HG03025 (cell line): ENCODE measurements at regions not wholly inside any gene's neighbourhood (a gene's known extent, or its start where the extent isn't known, plus 50 kb on each side); places are given as distances from the start of the nearest gene placed in this dataset.

Source experiments
- ATAC-seq: cut with Tn5 transposase; IDR thresholded peaks from one replicate; pipeline ENCODE4 v1.9.1; 2021; ENCODE audit warnings: mild to moderate bottlenecking, moderate library complexity; ENCODE audit not compliant: unreplicated experiment, low FRiP score

GRCh38 chr4:164438321-164438720 is 315.6 kb upstream of the SMIM31 start:
- no peak for ATAC-seq

- no peak for ATAC-seq
Observed at GRCh38 chr4:164439037-164439436, 314.9 kb upstream of the SMIM31 start.

DNA sequence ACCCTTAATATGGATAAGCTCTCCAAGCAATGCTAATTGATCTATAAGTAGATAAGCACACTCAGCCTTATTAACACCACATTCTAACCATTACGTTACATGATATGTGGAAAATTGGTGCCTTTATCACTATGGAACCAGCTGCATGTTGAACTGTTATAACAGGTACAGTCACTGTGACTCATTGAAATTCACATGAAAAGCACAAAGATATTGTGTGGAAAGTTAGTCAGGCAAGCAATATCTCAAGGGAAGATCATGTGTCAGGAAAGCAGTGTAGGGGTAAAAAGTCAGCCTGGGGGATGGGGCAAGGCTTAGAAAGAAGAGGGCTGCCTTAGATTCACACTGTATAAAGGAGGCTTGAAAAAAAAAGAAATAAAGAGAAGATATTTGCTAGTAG is 313.7 kb upstream of the SMIM31 start:
- ATAC-seq: no peak

GRCh38 chr4:164441109-164441508 is 312.8 kb upstream of the SMIM31 start:
- no peak for ATAC-seq

DNA sequence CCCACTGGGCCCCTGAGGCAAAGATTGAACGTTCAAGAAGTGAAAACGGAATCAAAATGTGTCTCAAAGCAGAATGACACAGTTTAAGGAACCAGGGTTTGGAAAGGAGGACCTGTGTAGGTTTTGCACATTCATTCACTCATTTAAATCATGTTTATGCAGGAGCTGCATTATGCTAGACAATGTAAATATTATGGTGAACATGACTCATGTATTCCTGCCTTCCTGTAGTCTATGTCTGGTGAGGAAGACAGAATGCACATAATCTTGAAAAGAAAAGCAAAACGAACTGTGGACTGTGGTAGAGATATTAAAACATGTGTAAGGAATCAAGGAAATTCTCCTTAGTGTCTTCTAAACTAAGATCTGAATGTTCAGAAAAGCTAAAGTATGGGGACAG is 311.8 kb upstream of the SMIM31 start:
- ATAC-seq: no peak

GRCh38 chr4:164446516-164446915 is 307.4 kb upstream of the SMIM31 start:
- ATAC-seq: no peak

DNA sequence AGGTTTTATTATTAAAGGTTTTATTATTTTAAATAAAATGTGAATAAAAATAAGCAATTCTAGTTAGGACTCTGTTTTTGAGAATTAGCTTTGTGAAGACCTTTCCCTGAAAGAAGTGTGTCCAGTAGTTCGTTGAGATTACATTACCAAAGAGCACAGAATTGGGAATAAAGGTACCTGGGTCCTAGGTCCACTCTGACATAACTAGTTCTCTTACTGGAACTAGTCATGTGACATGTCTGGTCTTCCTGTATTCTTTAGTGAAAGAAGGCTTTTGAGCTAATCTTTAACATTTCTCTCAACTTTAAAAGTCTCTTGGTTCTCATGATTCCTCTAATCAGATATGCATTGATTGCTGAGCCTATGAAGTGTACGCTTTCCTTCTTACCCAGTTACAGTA is 292.0 kb upstream of the SMIM31 start:
- ATAC-seq: no peak

DNA sequence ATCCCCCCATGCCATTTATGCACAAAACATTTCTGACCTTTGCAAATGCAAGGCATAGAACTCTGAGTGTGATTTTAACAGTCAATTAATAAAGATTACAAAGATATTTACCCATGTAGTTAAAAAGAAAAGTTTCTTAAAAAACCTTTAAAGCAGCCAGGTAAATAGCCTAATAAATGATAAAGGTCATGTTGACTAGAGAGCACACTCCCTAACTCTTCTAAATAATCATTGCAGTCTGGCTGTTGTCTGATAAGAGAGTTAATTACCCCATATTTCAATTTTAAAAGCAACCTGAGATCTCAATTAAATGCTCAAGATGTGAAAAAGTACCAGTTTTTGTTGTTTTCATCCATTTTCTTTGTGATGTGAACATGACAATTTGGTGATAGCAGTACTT is 291.5 kb upstream of the SMIM31 start:
- no peak for ATAC-seq

DNA sequence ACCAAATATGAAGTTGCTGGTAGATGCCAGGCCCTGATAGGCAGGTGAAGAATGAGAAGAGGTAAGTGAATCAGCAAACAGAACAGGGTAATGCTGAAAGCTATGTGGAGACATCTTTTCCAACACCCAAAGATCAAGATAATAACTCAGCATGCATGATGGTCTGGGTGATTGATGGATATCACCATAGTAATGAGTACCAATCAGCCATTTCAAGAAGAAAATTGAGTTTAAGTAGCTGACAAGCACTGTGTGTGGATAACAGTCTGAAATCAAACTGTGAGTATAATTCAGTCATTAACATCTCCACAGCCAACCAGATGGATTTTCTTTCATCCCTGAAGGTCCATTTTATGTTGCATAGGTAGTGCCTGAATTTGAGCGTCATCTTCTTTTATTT is 289.6 kb upstream of the SMIM31 start:
- ATAC-seq: no peak

DNA sequence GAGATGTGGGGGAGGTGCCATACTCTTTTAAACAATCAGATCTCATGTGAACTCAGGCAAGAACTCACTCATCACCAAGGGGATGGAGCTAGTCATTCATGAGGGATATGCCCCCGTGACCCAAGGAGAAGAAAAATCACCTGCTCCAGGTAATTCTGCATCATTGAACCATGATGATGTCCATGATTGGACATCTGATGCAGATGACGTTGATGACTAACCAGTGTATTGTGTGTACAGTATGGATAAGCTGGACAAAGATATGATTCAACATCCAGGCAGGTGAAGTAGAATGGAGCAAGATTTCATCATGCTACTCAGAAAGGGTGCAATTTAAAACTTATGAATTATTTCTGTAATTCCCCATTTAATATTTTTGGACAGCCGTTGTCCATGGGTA is 286.4 kb upstream of the SMIM31 start:
- ATAC-seq: no peak

GRCh38 chr4:164481306-164482091 is 272.4 kb upstream of the SMIM31 start:
- no peak for ATAC-seq

- no peak for ATAC-seq
Observed at GRCh38 chr4:164482092-164482404, 271.9 kb upstream of the SMIM31 start.

DNA sequence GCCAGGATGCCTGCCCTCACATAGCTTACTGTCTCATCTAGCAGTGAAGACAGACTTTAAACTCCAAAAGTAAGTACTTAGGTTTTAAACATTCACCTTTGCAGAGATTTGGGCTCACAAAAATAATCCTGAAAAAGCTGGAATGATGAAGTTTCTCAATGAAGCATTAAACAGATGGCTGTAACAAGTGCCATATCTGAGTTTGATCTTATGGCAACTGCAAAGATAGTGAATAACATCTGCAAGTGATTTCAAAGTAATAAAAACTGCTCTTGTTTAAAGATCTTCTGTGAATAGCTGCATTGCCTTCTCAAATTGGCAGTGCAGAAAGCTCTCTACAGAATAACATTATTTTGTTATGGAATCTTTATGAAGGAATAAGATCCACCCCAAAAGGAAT is 271.2 kb upstream of the SMIM31 start:
- no peak for ATAC-seq

DNA sequence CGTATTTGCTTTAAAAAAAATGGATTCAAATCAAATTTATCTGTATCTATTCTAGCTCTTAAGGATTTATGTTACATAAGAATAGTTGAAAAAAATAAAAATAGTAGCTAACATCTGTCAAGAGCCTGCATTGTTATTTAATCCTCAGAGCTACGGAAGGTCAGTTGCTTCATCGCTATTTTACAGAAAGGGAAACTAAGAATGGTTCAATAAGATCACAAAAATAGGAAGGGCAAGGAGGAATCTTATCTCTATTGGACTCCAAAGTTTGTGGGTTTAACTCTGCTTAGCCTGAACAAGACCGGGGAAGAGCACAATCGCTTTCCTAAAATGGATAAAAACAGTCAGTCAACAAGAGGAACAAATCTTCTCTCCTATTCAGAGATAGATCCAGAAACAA is 270.2 kb upstream of the SMIM31 start:
- no peak for ATAC-seq

GRCh38 chr4:164484551-164484950 is 269.4 kb upstream of the SMIM31 start:
- ATAC-seq: no peak

DNA sequence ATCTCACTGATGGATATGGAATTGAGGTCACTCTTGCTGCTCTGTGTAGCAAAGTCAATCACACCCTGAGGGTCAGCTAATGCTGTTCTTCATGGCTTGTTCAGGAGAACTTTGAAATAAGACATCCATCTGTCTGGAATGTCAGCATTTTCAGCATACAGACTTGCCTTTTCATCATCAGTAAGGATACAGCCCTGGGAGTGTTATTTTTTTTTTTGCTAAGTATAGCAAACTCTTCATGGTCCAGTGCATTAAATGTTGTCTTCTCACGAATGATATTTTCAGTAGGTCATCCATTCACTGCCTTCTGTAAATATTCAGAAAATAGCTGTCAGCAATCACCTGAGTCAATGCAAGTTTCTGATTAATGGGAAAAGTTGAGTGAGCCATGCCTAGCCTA is 268.8 kb upstream of the SMIM31 start:
- no peak for ATAC-seq

- ATAC-seq: no peak
Observed at GRCh38 chr4:164488114-164488513, 265.8 kb upstream of the SMIM31 start.

GRCh38 chr4:164501074-164501473 is 252.9 kb upstream of the SMIM31 start:
- ATAC-seq: no peak

- ATAC-seq: no peak
Observed at GRCh38 chr4:164503874-164504273, 250.1 kb upstream of the SMIM31 start.

- ATAC-seq: no peak
Observed at GRCh38 chr4:164508097-164508496, 245.8 kb upstream of the SMIM31 start.

DNA sequence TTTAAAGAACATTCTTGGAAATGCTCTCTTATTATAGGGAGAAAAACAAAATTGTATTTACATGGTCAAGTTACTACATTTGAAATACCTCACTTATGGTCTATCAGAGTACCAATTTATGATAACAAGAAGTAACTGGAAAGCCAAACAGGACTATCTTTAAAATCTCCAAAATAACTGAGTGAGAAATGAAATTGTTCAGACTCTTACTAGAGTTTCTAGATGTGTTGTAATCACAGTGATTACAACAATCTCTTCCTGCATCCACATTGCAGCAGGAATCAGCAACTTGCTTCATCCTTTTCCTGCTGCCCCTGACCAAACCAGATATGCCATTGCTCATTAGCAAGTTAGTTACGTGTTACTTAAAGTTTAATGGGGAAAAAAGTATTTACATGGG is 245.2 kb upstream of the SMIM31 start:
- no peak for ATAC-seq

DNA sequence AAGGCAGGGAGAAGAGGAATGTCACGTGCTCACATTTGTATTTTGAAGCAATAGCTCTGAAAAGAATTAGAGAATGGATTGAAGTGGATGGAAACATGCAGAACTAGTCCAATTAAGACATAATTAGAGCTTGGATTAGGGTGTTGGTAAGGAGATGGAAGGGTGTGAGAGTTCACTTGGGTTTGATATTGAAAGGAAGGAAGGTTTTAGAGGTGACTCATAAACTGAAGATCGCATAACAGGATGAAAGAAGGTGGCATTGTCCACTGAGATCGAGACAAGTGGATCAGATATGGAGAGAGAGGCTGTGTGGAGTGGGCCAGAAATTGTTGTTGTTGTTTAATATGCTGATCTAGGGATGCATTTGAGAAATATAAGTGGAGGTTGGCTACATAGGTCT is 244.0 kb upstream of the SMIM31 start:
- ATAC-seq: no peak

GRCh38 chr4:164512124-164512523 is 241.8 kb upstream of the SMIM31 start:
- no peak for ATAC-seq
